IMR-90 (cell line): ENCODE measurements at regions not wholly inside any gene's neighbourhood (a gene's known extent, or its start where the extent isn't known, plus 50 kb on each side); places are given as distances from the start of the nearest gene placed in this dataset.

Experiments
- ATAC-seq: fragments of 200-7000 bp; cut with Tn5 transposase; 2 replicates; pipeline ENCODE4 v1.9.1; 2020; ENCODE audit warnings: low read depth, mild to moderate bottlenecking, moderate library complexity
- BruUV-seq: library from RNA; stranded (reverse); fragments of 400-500 nt; replicated peaks from 2 replicates; lab custom pipeline; 2021; lab: Mats Ljungman, UMichigan
- CTCF ChIA-PET: fragments of 300-600 bp; formaldehyde crosslinking; extraction: SDS; loops from one replicate; lab custom pipeline; 2021; ENCODE audit warnings: antibody characterized with exemption; lab: Yijun Ruan, JAX
- POLR2A ChIA-PET: fragments of 300-600 bp; sonication (Branson Sonifier 250); formaldehyde crosslinking; loops from one replicate; lab custom pipeline; 2022; ENCODE audit warnings: antibody characterized with exemption; ENCODE audit not compliant: unreplicated experiment; lab: Charles Lee
- DNase-seq: peaks from one replicate; pipeline ENCODE4 v3.0.0; 2013
- H2AFZ ChIP-seq: replicated peaks from 2 replicates; pipeline ENCODE3; 2013; ENCODE audit warnings: low read length, mild to moderate bottlenecking; ENCODE audit not compliant: poor library complexity
- H2AK5ac ChIP-seq: 2 replicates; pipeline ENCODE4 v1.6.1; 2013; ENCODE audit warnings: low read depth, low read length, inconsistent platforms
- H2AK9ac ChIP-seq: replicated peaks from 2 replicates; pipeline ENCODE3; 2013; ENCODE audit warnings: mild to moderate bottlenecking, low read depth, low read length, moderate library complexity; ENCODE audit not compliant: poor library complexity
- H2BK120ac ChIP-seq: 2 replicates; pipeline ENCODE4 v1.6.1; 2013; ENCODE audit warnings: low read depth, low read length, inconsistent platforms
- H2BK15ac ChIP-seq: 3 replicates; pipeline ENCODE4 v1.6.1; 2013; ENCODE audit warnings: low read depth, low read length, inconsistent platforms
- H2BK20ac ChIP-seq: 2 replicates; pipeline ENCODE4 v1.6.1; 2013; ENCODE audit warnings: low read depth, mild to moderate bottlenecking, inconsistent platforms, low read length, moderate library complexity
- H2BK5ac ChIP-seq: 2 replicates; pipeline ENCODE4 v1.6.1; 2013; ENCODE audit warnings: mild to moderate bottlenecking, low read depth, low read length, inconsistent platforms; ENCODE audit not compliant: poor library complexity, severe bottlenecking
- H3K14ac ChIP-seq: replicated peaks from 2 replicates; pipeline ENCODE4 v1.6.1; 2013; ENCODE audit warnings: low read depth, low read length, inconsistent platforms
- H3K18ac ChIP-seq: 2 replicates; pipeline ENCODE4 v1.6.1; 2013; ENCODE audit warnings: low read depth, low read length, control low read depth
- H3K23ac ChIP-seq: 2 replicates; pipeline ENCODE4 v1.6.1; 2013; ENCODE audit warnings: low read depth, low read length, inconsistent platforms
- H3K27ac ChIP-seq: 2 replicates; pipeline ENCODE4 v1.5.1; 2013; ENCODE audit warnings: mild to moderate bottlenecking, control low read depth, low read length; ENCODE audit not compliant: insufficient read depth
- H3K27me3 ChIP-seq: 2 replicates; pipeline ENCODE4 v1.6.1; 2013; ENCODE audit warnings: low read length; ENCODE audit not compliant: control insufficient read depth, insufficient read depth
- H3K36me3 ChIP-seq: 2 replicates; pipeline ENCODE4 v1.6.1; 2013; ENCODE audit warnings: low read length, mixed read lengths; ENCODE audit not compliant: control insufficient read depth, insufficient read depth
- H3K4ac ChIP-seq: 2 replicates; pipeline ENCODE4 v1.6.1; 2013; ENCODE audit warnings: low read depth, low read length, inconsistent platforms
- H3K4me1 ChIP-seq: 2 replicates; pipeline ENCODE4 v1.6.1; 2013; ENCODE audit warnings: low read length, mixed read lengths; ENCODE audit not compliant: control insufficient read depth, insufficient read depth
- H3K4me2 ChIP-seq: 2 replicates; pipeline ENCODE4 v1.6.1; 2013; ENCODE audit warnings: low read depth, mild to moderate bottlenecking, control low read depth, low read length, moderate library complexity
- H3K4me3 ChIP-seq: 2 replicates; pipeline ENCODE4 v1.5.1; 2013; ENCODE audit warnings: low read depth, mild to moderate bottlenecking, control low read depth, low read length, moderate library complexity; ENCODE audit not compliant: insufficient read depth
- H3K56ac ChIP-seq: 2 replicates; pipeline ENCODE4 v1.6.1; 2013; ENCODE audit warnings: low read length, inconsistent platforms; ENCODE audit not compliant: insufficient read depth; ENCODE audit errors: extremely low read depth
- H3K79me1 ChIP-seq, 2 experiments: 2 replicates each; pipeline ENCODE4 v1.6.1; 2013; ENCODE audit warnings: low read length in 2 of 2, inconsistent platforms in 1 of 2, low read depth in 1 of 2
- H3K9ac ChIP-seq: 2 replicates; pipeline ENCODE4 v1.6.1; 2013; ENCODE audit warnings: low read depth, low read length, control low read depth
- H3K9me1 ChIP-seq: 2 replicates; pipeline ENCODE4 v1.6.1; 2013; ENCODE audit warnings: low read length, inconsistent platforms; ENCODE audit not compliant: insufficient read depth
- H3K9me3 ChIP-seq: 2 replicates; pipeline ENCODE4 v1.6.1; 2013; ENCODE audit warnings: low read length; ENCODE audit not compliant: control insufficient read depth, insufficient read depth
- H4K20me1 ChIP-seq: 2 replicates; pipeline ENCODE4 v1.6.1; 2013; ENCODE audit warnings: low read length, inconsistent platforms; ENCODE audit not compliant: insufficient read depth
- H4K5ac ChIP-seq: 2 replicates; pipeline ENCODE4 v1.6.1; 2013; ENCODE audit warnings: mild to moderate bottlenecking, low read depth, low read length, control low read depth
- H4K8ac ChIP-seq, 2 experiments: 2 replicates each; pipeline ENCODE4 v1.6.1; 2013; ENCODE audit warnings: low read depth in 2 of 2, low read length in 2 of 2, control low read depth in 1 of 2, inconsistent platforms in 1 of 2
- H4K91ac ChIP-seq: 2 replicates; pipeline ENCODE4 v1.6.1; 2013; ENCODE audit warnings: low read depth, low read length, inconsistent platforms; ENCODE audit not compliant: insufficient read depth
- BHLHE40 ChIP-seq: fragments of 150-350 bp; IDR thresholded peaks from 2 replicates; pipeline ENCODE4 v1.6.1; 2016; ENCODE audit warnings: mild to moderate bottlenecking, low read depth, low read length
- ELK1 ChIP-seq: fragments of 150-350 bp; IDR thresholded peaks from 2 replicates; pipeline ENCODE4 v1.6.1; 2016; ENCODE audit warnings: low read depth, mild to moderate bottlenecking, low read length, moderate library complexity, borderline replicate concordance
- FOS ChIP-seq: fragments of 150-350 bp; IDR thresholded peaks from 2 replicates; pipeline ENCODE4 v1.6.1; 2016; ENCODE audit warnings: low read depth, low read length
- MAFK ChIP-seq: IDR thresholded peaks from 2 replicates; pipeline ENCODE4 v1.6.1; 2012; ENCODE audit warnings: low read depth, low read length, improper control_type of control experiment
- RAD21 ChIP-seq: IDR thresholded peaks from 2 replicates; pipeline ENCODE4 v1.6.1; 2012; ENCODE audit warnings: low read length, improper control_type of control experiment
- RCOR1 ChIP-seq: IDR thresholded peaks from 2 replicates; pipeline ENCODE4 v1.6.1; 2012; ENCODE audit warnings: mild to moderate bottlenecking, low read length, improper control_type of control experiment; ENCODE audit not compliant: insufficient replicate concordance
- USF2 ChIP-seq: fragments of 150-350 bp; IDR thresholded peaks from 2 replicates; pipeline ENCODE4 v1.6.1; 2017; ENCODE audit warnings: mild to moderate bottlenecking, antibody characterized with exemption, low read length, low read depth
- WGBS, 2 experiments: methylation state at CpG; one replicate each; pipeline versions ENCODE4 v1.1.5 to v1.1.7; 2013; ENCODE audit warnings: missing lambda C conversion rate in 2 of 2; ENCODE audit not compliant: insufficient read length in 1 of 2; ENCODE audit errors: extremely low coverage in 2 of 2; 5-methylcytosine and 5-hydroxymethylcytosine counted together
- dilution Hi-C: fragments of 300-500 bp; cut with HindIII; formaldehyde crosslinking; loops from one replicate; pipeline ENCODE4 v1.14.3; 2018; ENCODE audit warnings: low sequenced_read_pairs; ENCODE audit not compliant: unreplicated experiment
- in situ Hi-C: fragments of 300-500 bp; cut with MboI; formaldehyde crosslinking; loops from 3 replicates; pipeline ENCODE4 v1.14.3; 2019; ENCODE audit warnings: low sequenced_read_pairs, inconsistent platforms, mixed read lengths
- intact Hi-C: fragments of 100-400 bp; cut with micrococcal nuclease; formaldehyde crosslinking; loops from 2 replicates; pipeline ENCODE4 v1.10.0; 2022
- TF ChIP-seq, protein P1 (sequence below): conservative IDR thresholded peaks from 2 replicates; pipeline ENCODE4 v1.5.1; 2012; ENCODE audit warnings: mild to moderate bottlenecking, low read depth, low read length, improper control_type of control experiment

DNA sequence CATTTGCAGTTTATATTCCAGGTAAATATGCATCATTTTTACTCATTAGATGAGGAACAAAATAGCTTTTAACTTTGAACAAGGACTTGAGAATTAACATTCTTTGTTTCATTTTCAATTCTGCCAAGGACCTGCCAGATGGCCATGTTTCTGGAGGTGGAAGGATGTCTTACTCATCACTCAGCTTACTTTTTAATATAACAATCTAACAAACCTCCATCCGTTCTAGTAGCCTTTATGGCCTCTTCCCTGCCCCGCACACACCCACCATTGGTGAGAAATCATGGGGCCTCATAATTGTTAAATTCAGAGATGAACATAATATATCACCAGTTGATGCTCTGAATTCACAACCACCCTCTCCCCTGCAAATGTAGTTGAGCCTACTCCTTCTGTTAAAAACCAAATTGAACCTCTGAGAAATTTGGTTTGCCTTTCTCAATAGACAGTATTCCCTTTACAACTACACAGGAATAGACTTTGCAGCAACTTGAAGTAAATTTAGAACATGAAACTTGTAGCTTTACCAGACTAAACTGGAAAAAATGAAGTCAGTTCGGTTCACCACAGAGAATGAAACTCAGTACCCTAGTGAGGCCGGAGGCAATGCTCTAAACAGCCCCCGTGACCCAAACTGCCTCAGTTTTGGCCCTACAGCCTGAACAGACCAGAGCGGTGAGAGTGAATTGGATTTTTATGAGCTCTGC, 50.1 kb upstream of the ACSL4 start:
- H3K4ac ChIP-seq = no peak overlapping the region

More for the DNA sequence above, 50.1 kb upstream of the ACSL4 start:
- H3K9ac ChIP-seq = no peak overlapping the region
- no peak overlapping the region for H3K4me2 ChIP-seq
- no peaks in the 10 kb centered on the region for H3K4me1 ChIP-seq
- no peak overlapping the region for H3K56ac ChIP-seq
- intact Hi-C loops (no loop called here), dilution Hi-C loops (no loop called here), in situ Hi-C loops (no loop called here)
- H4K5ac ChIP-seq = no peak overlapping the region
- POLR2A ChIA-PET = no interaction called here
- H2BK15ac ChIP-seq = no peak overlapping the region
- no peaks in the 10 kb centered on the region for H3K36me3 ChIP-seq
- CTCF ChIA-PET = no interaction called here
- H2BK120ac ChIP-seq = no peak overlapping the region
- no peaks in the 10 kb centered on the region for H4K20me1 ChIP-seq
- H3K9me3 ChIP-seq = no peaks in the 10 kb centered on the region
- H3K27ac ChIP-seq = no peak overlapping the region
- ATAC-seq (peak; percentile 51; the same call in 1 of the 2 replicates), DNase-seq (peak; percentile 45)
- no peak overlapping the region for H3K4me3 ChIP-seq
- no TSS peak for BruUV-seq
- TF ChIP-seq BHLHE40 (no peak), USF2 (no peak), ELK1 (no peak), RAD21 (no peak), MAFK (no peak), FOS (no peak), RCOR1 (no peak)
- TF ChIP-seq, protein P1, sequence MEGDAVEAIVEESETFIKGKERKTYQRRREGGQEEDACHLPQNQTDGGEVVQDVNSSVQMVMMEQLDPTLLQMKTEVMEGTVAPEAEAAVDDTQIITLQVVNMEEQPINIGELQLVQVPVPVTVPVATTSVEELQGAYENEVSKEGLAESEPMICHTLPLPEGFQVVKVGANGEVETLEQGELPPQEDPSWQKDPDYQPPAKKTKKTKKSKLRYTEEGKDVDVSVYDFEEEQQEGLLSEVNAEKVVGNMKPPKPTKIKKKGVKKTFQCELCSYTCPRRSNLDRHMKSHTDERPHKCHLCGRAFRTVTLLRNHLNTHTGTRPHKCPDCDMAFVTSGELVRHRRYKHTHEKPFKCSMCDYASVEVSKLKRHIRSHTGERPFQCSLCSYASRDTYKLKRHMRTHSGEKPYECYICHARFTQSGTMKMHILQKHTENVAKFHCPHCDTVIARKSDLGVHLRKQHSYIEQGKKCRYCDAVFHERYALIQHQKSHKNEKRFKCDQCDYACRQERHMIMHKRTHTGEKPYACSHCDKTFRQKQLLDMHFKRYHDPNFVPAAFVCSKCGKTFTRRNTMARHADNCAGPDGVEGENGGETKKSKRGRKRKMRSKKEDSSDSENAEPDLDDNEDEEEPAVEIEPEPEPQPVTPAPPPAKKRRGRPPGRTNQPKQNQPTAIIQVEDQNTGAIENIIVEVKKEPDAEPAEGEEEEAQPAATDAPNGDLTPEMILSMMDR = no peak
- no peak overlapping the region for H2BK5ac ChIP-seq
- no peak overlapping the region for H3K18ac ChIP-seq
- no peak overlapping the region for H2AK9ac ChIP-seq
- H4K91ac ChIP-seq = no peak overlapping the region
- H3K23ac ChIP-seq = no peak overlapping the region
- no CpG with 5 or more reads among the region's 6 CpGs for WGBS, 2 experiments
- no peak overlapping the region for H2AFZ ChIP-seq
- H2AK5ac ChIP-seq = no peak overlapping the region
- no peaks in the 10 kb centered on the region for H3K9me1 ChIP-seq
- no peak overlapping the region for H3K14ac ChIP-seq
- peaks cover 5% of the 10 kb centered on the region for H3K27me3 ChIP-seq
- no peak overlapping the region for H4K8ac ChIP-seq
- no peaks in the 10 kb centered on the region for H3K79me1 ChIP-seq
- H2BK20ac ChIP-seq = no peak overlapping the region
